Urinary bladder (tissue), 3 donors: ENCODE measurements at regions not wholly inside any gene's neighbourhood (a gene's known extent, or its start where the extent isn't known, plus 50 kb on each side); places are given as distances from the start of the nearest gene placed in this dataset.

Source experiments
- DNase-seq: peaks from one replicate; pipeline ENCODE4 v3.0.0-alpha.2; 2015; ENCODE audit errors: extremely low spot score
- H3K27ac ChIP-seq: one replicate; pipeline ENCODE4 v1.5.1; 2013; ENCODE audit warnings: low read depth, mild to moderate bottlenecking, moderate library complexity
- H3K36me3 ChIP-seq: one replicate; pipeline ENCODE4 v1.6.1; 2013; ENCODE audit warnings: mild to moderate bottlenecking, moderate library complexity; ENCODE audit not compliant: insufficient read depth
- H3K4me1 ChIP-seq: one replicate; pipeline ENCODE4 v1.6.1; 2013; ENCODE audit warnings: mild to moderate bottlenecking, moderate library complexity; ENCODE audit not compliant: insufficient read depth
- H3K4me3 ChIP-seq: one replicate; pipeline ENCODE4 v1.5.1; 2013; ENCODE audit warnings: low read depth, low read length
- WGBS: extraction: QIAGEN DNeasy Blood & Tissue Kit; methylation state at CpG from one replicate; pipeline ENCODE4 v1.1.7; 2013; 5-methylcytosine and 5-hydroxymethylcytosine counted together
- donor health status: healthy with polysubstance abuse.
- donor health status: healthy.

GRCh38 chr3:187795207-187795960 lies 50.1 kb upstream of the BCL6 start:
- no peak overlapping the region for H3K4me3 ChIP-seq
- H3K36me3 ChIP-seq = no peaks in the 10 kb centered on the region
- no peak overlapping the region for H3K27ac ChIP-seq
- DNase-seq = no peak
- no peaks in the 10 kb centered on the region for H3K4me1 ChIP-seq
- 87% methylated on average over 7 of the region's 7 CpGs for WGBS

GRCh38 chr3:187798126-187798525 lies 52.9 kb upstream of the BCL6 start:
- Histone ChIP-seq H3K4me1 (no peaks in the 10 kb centered on the region), H3K4me3 (no peak overlapping the region), H3K27ac (no peak overlapping the region), H3K36me3 (no peaks in the 10 kb centered on the region)
- no peak for DNase-seq
- 76% methylated on average over 1 of the region's 1 CpG for WGBS

- DNase-seq = no peak
- 87% methylated on average over 15 of the region's 15 CpGs for WGBS
- H3K4me1 ChIP-seq = no peaks in the 10 kb centered on the region
- no peak overlapping the region for H3K27ac ChIP-seq
- no peak overlapping the region for H3K4me3 ChIP-seq
- H3K36me3 ChIP-seq = no peaks in the 10 kb centered on the region
Observed at GRCh38 chr3:187798531-187799530, 53.6 kb upstream of the BCL6 start.

GRCh38 chr3:187799942-187800641 lies 54.8 kb upstream of the BCL6 start:
- Histone ChIP-seq H3K4me3 (no peak overlapping the region), H3K4me1 (no peaks in the 10 kb centered on the region), H3K27ac (no peak overlapping the region), H3K36me3 (no peaks in the 10 kb centered on the region)
- WGBS = 77% methylated on average over 4 of the region's 4 CpGs
- no peak for DNase-seq

- 93% methylated on average over 5 of the region's 5 CpGs for WGBS
- no peak overlapping the region for H3K4me3 ChIP-seq
- H3K27ac ChIP-seq = no peak overlapping the region
- no peak for DNase-seq
- H3K36me3 ChIP-seq = no peaks in the 10 kb centered on the region
- H3K4me1 ChIP-seq = no peaks in the 10 kb centered on the region
Observed at GRCh38 chr3:187801152-187801551, 55.9 kb upstream of the BCL6 start.

GRCh38 chr3:187802203-187802927 lies 57.1 kb upstream of the BCL6 start:
- Histone ChIP-seq H3K4me3 (no peak overlapping the region), H3K27ac (no peak overlapping the region), H3K36me3 (no peaks in the 10 kb centered on the region), H3K4me1 (no peaks in the 10 kb centered on the region)
- DNase-seq = no peak
- 87% methylated on average over 7 of the region's 7 CpGs for WGBS

GRCh38 chr3:187802928-187803259 lies 57.6 kb upstream of the BCL6 start:
- WGBS = 92% methylated on average over 9 of the region's 9 CpGs
- H3K36me3 ChIP-seq = no peaks in the 10 kb centered on the region
- DNase-seq = no peak
- H3K4me3 ChIP-seq = no peak overlapping the region
- no peak overlapping the region for H3K27ac ChIP-seq
- no peaks in the 10 kb centered on the region for H3K4me1 ChIP-seq

- 83% methylated on average over 11 of the region's 11 CpGs for WGBS
- DNase-seq = no peak
- Histone ChIP-seq H3K36me3 (no peaks in the 10 kb centered on the region), H3K4me1 (no peaks in the 10 kb centered on the region), H3K4me3 (no peak overlapping the region), H3K27ac (no peak overlapping the region)
Observed at GRCh38 chr3:187804120-187804744, 59.0 kb upstream of the BCL6 start.

- H3K4me1 ChIP-seq = no peaks in the 10 kb centered on the region
- no peaks in the 10 kb centered on the region for H3K36me3 ChIP-seq
- no peak for DNase-seq
- no peak overlapping the region for H3K27ac ChIP-seq
- 78% methylated on average over 7 of the region's 7 CpGs for WGBS
- no peak overlapping the region for H3K4me3 ChIP-seq
Observed at GRCh38 chr3:187804745-187805121, 59.5 kb upstream of the BCL6 start.

- DNase-seq = no peak
- H3K4me1 ChIP-seq = no peaks in the 10 kb centered on the region
- WGBS = 96% methylated on average over 5 of the region's 5 CpGs
- H3K36me3 ChIP-seq = no peaks in the 10 kb centered on the region
- H3K27ac ChIP-seq = no peak overlapping the region
- H3K4me3 ChIP-seq = no peak overlapping the region
Observed at GRCh38 chr3:187805774-187806173, 60.5 kb upstream of the BCL6 start.

- no peak overlapping the region for H3K4me3 ChIP-seq
- no peak overlapping the region for H3K27ac ChIP-seq
- 90% methylated on average over 3 of the region's 3 CpGs for WGBS
- no peaks in the 10 kb centered on the region for H3K36me3 ChIP-seq
- no peaks in the 10 kb centered on the region for H3K4me1 ChIP-seq
- DNase-seq = no peak
Observed at GRCh38 chr3:187807086-187807862, 62.0 kb upstream of the BCL6 start.

- Histone ChIP-seq H3K36me3 (no peaks in the 10 kb centered on the region), H3K27ac (no peak overlapping the region), H3K4me3 (no peak overlapping the region), H3K4me1 (no peaks in the 10 kb centered on the region)
- DNase-seq = no peak
- 73% methylated on average over 3 of the region's 3 CpGs for WGBS
Observed at GRCh38 chr3:187808527-187808895, 63.2 kb upstream of the BCL6 start.
